GM19351 (cell line): ENCODE measurements at regions not wholly inside any gene's neighbourhood (a gene's known extent, or its start where the extent isn't known, plus 50 kb on each side); places are given as distances from the start of the nearest gene placed in this dataset.

ENCODE experiments used
- ATAC-seq: cut with Tn5 transposase; IDR thresholded peaks from one replicate; pipeline ENCODE4 v1.9.1; 2021; ENCODE audit warnings: mild to moderate bottlenecking, moderate library complexity; ENCODE audit not compliant: unreplicated experiment

DNA sequence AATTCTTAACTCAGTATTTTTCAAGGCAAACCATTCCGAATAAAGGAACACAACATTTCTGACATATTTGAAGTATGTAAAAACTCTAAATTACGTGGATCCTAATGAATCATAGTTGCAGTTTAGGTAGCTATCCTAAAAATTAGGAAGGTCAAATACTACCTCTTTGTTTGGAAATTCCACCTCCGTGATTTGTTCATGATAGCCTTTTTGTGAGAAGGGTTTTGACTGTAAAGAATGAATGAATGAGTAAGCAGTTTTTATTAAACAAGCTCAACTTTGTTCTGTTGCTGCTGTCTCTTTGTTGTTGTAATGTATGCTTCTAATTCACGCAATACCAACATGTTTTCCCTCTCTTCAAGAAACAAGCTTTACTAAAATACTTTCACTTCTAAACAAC is 840.4 kb downstream of the USP25 start:
- ATAC-seq = no peak

- no peak for ATAC-seq
These were observed 841.1 kb downstream of the USP25 start for GRCh38 chr21:16570856-16571255.

DNA sequence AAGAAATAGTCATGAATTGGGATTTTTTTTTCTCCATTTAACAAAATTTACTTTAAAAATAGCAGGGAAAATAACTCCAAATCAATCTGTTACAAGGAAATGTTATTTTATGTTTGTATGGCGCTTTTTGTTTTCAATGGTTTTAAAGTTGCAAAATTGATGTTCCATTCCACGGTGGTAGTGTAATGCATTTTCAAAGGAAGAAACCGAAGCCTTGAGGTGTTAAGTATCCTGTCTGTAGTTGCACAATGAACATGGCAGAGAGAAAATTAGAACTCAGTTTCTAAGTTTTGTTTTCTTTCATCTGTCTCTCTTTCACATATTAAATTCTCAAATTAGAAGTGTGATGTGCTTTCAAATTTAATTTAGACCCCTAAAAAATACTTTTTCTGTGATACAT is 841.8 kb downstream of the USP25 start:
- ATAC-seq = no peak

DNA sequence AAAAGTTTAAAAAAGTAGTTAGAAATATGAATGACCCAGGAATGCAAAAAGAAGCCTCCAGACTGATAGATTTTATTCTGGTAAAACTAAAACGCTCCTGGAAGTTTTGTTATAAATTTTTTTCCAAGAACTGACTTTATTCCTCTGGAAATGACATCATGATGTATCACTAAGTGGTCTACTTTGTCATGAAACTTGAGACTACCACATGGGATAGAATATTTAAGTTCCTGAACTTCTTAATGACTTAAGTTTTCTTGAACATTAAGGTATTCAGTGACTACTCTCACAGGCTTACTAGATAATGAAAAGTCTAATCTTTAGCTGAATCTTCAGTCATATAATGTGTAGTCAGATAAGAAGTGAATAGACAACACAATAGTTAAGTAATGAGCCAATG is 842.2 kb downstream of the USP25 start:
- ATAC-seq = no peak

DNA sequence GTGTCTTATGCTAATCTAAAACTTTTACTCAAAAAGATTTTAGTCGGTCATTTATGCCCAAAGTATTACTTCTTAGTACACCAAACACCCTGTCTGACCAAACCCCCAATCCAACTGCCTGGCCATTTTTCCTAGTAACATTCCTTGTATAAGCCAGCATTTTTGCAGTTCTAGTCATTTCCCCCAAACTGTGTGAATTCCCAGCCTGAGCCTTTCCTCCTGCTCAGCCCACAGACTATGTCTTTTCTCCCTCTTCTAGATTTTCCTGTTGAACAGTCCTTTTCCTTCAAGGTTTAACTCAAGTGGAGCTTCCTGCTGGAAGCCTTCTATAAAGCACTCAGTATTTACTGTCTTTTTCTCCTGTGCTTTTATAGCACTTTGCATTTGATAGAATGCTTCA is 843.8 kb downstream of the USP25 start:
- ATAC-seq = no peak

DNA sequence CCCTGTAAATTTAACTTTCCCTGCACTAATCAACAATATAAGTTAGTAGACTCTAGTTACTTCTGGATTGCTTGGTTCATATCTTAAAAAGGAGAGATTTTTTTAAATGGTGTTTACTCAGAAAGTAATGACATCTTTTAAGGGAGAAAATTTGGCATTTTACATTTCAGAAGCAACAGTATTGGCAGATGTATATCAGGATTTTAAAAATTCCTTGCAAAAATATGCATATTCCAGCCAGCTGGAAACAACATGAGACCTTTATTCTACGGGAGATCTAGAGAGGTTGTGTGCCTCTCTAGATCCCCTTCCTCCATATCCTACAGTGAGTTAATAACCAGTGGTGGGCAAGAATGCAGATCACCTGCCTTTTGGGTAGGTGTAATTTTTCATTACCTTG is 848.2 kb downstream of the USP25 start:
- no peak for ATAC-seq

GRCh38 chr21:16578912-16579311 is 849.1 kb downstream of the USP25 start:
- ATAC-seq = no peak

GRCh38 chr21:16579538-16579937 is 849.8 kb downstream of the USP25 start:
- no peak for ATAC-seq

- ATAC-seq = no peak
These were observed 850.9 kb downstream of the USP25 start for GRCh38 chr21:16580661-16581060.

GRCh38 chr21:16583556-16583955 is 853.8 kb downstream of the USP25 start:
- ATAC-seq = no peak

GRCh38 chr21:16584756-16585155 is 855.0 kb downstream of the USP25 start:
- no peak for ATAC-seq

DNA sequence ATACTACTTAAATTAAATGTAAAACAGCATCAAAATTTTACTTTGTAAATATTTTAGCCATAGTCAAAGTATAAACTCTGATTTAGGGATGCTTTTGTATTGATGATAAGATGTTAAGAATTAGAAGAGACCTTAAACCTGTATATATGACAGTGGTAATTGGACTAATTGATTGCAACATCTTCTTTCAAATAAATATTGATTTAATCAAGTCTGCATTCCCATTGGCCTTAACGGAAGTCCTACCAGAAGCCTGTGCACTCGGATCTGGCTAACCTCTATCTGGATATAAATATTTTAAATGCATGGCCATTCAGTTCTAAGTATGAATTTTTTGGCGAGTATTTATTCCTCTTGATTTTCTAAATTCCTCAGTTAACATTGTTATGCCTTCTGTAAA is 856.1 kb downstream of the USP25 start:
- ATAC-seq = no peak

DNA sequence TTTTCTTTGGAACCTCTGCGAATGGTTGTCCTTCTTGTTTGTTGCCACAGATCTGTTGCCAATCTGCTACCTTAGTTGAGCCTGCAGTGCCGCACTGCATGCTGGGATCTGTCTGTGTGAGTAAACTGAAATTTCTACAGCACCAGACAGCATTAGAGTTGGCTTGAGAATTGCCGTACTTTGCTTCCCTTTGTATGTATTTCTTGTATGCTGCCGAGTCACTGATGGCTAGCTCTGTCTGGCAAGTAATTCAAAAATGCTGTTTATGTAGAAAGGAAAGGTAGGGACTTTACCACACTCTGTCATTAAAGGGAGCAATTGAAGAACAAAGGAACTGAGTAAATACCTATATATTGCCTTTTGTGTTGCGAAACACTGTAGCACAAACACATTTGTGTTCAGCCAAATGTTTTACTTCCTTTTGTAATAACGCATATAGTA is 857.4 kb downstream of the USP25 start:
- ATAC-seq = no peak

DNA sequence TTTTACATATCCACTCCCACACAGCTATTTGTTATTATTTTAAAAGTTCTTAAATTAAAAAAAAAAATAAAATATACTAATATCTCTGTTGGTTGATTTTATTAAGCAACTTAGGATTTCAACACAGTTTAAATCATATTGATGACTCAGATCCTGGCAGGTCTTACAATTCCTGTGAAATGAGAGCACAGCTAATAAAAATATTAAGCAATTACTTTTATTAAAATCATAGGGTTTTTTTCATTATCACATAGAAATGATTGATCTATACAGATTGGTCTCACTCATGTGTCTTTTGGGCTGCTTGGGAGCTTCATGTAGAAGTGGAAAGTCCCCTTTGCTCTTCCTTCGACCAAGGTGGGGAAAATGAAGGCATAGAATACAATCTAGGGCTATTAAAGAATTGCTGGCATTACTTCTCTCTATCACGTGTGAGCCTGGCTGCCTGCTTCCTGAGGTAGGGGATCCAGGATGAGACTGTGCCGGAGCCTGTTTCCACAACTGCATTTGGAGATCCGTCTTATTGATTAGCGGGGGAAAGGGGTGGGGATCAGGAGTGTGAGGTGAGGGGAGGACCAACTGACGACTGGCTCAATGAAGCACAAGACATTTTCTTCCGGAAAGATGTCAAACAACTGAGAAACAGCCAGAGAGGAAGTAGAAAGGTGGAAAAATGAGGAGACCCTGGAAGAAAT is 858.0 kb downstream of the USP25 start:
- ATAC-seq = no peak

- no peak for ATAC-seq
These were observed 858.7 kb downstream of the USP25 start for GRCh38 chr21:16588433-16588860.

DNA sequence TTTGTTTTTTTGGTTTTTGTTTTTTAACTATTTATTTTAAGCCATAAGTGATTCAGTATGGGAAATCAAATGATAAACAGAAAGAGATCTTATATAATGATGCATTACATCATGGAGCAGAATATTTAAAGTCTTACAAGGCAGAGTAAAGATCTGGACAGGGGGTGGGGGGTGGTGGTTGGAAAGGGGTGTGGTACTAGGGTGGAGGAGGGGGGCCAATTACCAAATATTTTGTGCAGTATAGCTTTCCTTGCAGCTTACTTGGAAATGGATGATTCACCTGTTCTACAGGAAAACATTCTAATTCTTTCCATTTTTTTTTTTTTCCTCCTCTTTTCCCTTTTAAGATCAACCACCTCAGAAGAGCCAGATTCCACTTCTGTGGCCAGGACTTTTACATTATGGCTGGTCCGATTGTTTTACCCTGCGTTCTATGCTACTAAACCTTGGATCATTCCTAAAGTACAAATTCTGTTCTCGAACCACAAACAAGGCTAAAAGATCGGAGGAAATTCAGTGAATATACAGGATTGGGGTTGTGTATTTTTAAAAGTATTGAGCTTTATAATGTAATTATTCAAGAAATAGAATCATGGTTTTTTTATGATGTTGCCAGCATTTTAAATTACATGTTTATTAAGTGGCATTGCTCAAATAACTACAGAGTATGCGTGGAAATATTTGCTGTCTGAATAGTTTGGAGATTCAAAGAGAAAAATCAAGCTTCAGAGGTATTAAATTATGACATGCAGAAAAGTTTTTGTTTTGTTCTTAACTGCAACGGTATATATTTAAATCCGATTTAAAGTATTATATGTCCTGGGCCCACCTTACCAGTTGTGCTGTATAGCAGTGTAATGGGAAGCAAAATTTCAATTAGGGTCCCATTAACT is 859.5 kb downstream of the USP25 start:
- ATAC-seq = no peak

- ATAC-seq = no peak
These were observed 860.4 kb downstream of the USP25 start for GRCh38 chr21:16590186-16590585.

DNA sequence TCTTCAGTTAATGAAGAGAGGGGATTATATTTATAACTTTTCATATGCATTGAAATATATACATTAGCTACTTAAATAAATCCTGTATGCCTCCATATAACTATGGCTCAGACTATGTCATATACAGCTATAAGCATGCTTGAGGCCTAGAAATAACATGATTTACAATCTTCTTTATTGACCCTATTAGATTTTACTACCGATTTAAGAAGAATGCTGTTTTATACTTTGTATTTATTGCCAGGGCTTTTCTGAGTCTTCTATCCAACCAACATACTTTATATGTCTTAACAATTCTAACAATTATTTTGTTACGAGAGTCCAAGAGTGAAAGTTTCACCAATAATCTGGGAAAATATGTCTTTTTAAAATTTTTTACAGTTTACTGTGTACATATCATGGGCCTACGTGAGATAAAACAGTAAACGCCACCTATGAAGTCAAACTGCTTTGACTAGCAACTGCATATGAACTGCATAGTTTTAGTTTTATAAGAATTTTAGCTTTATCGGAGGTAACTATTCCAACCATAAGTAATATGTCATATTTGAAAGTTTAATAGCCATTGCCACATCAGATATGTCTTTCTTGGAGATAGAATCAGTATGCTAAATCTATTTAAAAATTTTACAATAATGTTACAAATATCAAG is 861.0 kb downstream of the USP25 start:
- no peak for ATAC-seq

DNA sequence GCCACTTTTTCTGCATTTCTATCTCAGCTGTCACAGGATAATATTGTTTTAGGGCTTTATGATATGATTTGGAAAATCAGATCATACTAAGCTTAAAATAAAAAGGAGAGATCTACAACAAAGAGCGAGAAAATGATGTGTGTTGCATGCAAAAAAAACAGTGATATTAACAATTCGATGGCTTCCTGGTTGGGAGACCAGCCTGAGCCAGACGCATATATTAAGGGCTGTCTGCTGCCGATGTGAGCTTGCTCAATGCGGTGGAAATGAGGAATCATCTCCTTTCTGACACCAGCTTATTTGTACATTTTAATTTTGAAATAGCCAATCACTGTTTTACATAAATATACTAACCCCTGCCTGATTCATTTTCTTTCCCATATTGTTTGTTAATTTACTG is 862.6 kb downstream of the USP25 start:
- no peak for ATAC-seq

DNA sequence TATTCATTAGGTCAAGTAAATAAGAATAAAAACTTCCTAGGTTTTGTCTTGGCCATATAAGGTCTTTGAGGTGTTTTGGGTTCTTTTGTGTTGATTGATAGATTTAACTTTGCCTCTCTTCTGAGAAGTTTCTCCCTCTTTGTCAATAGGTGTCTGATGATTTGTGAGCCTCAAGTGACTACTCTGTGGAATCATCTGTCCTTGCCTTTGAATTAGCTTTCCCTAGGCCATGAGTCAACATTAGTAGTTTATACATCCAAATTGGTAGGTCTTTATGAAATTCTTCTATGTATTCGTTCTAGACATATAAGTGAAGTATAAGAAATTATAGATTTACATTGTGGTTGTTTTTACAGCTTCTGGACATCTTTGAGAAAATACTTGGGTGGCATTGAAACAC is 864.4 kb downstream of the USP25 start:
- no peak for ATAC-seq

DNA sequence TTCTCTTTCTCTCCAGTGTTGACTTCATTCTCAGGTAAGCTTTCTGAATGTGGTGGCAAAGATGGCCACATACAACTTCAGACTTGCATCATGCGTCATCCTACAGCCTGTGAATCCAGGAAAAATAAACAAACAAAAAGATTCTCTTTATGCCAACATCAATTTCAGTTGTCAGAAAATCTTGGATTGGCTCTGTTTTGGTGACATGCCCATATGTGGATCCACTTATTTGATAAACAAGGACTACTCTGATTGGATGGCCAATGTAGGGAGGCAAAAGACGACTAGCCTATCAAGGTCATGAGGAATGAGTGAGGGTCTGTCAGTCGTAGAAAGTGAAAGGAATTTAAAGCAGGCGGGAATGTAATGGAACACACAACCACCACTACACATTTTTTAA is 866.6 kb downstream of the USP25 start:
- no peak for ATAC-seq

DNA sequence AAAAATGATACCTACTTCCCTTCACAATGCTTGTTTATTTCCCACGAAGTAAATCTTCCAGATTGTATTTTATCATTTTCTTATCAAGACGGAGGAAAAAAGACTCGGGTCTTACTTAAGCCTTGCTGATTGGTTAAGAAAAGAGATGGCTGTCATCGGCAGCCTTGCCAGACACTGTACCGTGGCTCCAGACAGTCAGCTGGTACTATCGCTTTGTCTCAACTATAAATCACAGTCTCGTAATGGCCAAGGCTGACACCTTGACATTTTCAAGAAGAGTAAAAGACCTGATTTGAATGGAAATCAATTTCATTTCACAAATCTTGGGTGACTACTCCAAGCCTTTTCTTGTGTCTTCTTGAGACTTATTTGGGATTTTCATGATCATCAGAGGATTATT is 868.0 kb downstream of the USP25 start:
- no peak for ATAC-seq
